NCI-H510A treated with DMSO at 0.1 percent for 48 hours (cell line): ENCODE measurements at regions not wholly inside any gene's neighbourhood (a gene's known extent, or its start where the extent isn't known, plus 50 kb on each side); places are given as distances from the start of the nearest gene placed in this dataset.
"Not testable (repeated sequence)": the region's sequence is repeated elsewhere in the genome, so short reads cannot be mapped to it uniquely, and the experiment has no call there.

Source experiments
- DNase-seq: peaks from one replicate; lab custom pipeline; 2025; lab: John Stamatoyannopoulos, UW

DNA sequence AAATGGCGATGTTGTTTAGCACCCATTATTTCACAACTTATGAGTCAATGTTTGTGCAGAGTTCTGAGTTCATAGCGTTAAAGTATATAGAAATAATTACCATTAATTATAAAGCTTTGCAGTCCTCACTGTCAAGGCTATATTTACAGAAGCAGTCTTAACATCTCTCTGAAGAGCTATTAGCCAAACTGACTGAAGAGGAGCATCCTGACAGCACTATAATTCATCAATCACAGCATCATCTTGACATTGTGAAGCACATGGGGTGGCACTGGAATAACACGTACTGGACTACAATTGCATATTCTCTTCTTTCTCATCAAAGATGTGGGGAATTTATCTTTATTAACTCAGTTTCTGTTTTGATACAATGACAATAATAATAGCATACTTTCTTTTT lies 260.6 kb upstream of the MME start:
- DNase-seq, result no peak

GRCh38 chr3:154818676-154819255 lies 261.4 kb upstream of the MME start:
- no peak for DNase-seq

DNA sequence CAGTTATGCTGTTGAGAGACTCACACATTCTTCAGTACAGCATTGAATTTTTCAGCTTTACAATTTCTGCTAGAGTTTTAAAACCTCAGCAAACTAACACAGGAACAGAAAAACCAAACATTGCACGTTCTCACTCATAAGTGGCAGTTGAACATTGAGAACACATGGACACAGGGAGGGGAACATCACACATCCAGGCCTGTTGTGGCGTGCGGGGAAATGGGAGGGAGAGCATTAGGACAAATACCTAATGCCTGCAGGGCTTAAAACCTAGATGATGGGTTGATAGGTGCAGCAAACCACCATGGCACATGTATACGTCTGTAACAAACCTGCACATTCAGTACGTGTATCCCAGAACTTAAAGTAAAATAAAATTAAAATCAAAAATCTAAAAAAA lies 270.1 kb upstream of the MME start:
- DNase-seq, result not testable (repeated sequence)

DNA sequence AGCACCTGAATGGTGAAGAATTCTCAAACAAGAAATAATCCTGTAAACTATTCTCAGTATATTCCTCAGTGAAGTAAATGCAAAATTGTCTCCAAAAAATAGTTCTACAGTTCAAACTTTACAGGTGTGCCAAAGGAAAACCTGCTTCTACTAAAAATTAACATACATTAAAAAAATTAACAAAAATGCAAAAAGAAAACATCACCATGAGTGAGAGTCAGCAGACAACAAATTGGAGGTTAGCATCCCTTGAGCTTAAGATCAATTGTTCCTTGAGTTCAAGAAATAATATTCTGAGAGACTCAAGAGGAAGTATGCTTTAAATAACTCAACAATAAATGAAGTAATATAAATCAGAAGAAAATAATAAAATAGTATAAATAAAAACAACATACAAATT lies 278.4 kb upstream of the MME start:
- DNase-seq, result no peak

DNA sequence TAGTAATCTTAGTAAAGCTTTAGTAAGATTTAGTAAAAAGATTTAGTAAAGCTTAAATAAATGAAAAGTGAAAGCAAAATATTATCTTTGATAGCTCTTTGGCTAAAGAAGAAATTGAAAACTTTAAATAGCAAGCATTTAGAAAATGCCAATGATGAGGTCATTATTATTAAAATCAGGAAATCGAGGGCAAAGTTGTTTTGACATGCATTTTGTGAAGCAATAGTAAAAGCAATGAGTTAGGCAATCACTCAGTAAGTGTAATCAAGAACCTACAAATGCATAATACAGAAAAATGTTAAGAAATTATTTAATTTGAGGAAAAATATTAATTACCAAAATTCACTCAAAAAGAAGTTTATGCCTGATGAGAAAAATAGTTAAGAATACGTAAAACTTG lies 280.3 kb upstream of the MME start:
- no peak for DNase-seq

DNA sequence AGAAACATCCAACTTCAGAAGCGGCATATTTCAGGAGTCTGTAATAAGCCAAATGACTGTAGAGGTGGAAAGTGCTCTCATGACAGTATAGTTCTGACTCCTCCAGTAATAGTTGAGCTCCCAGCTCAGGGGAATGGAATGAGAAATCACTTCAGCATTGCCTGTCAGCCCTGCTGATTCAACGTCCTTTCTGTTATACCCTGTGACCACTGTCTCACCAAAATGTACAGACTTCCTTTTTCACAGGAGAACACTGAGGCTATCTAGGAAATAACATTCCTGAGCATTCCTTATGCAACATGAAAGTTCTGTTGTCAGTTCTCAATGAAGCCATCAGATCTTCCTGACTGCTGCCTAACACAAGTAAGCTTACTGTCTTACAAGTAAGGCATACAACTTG lies 284.5 kb upstream of the MME start:
- DNase-seq, result no peak

GRCh38 chr3:154794814-154795445 lies 285.2 kb upstream of the MME start:
- no peak for DNase-seq

DNA sequence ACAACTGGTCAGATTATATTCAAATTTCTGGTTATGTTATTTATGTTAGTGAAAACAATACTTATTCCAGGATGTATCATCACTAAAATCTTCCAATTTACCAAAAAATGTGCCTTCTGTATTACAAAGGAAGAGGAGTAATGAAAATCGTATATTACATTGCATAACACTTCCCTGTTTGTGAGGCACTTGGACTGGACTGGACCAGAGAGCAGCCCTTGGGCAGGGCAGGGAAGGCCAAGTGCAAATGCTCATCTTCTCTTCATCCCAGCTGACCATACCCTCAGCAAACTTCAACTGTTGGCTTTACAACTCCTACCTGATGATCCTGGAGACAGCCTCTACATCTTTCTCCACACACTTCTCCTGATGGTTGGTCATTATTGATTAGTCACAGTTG lies 285.7 kb upstream of the MME start:
- no peak for DNase-seq

- DNase-seq, result no peak
These were observed 287.3 kb upstream of the MME start for GRCh38 chr3:154792828-154793227.

- DNase-seq, result no peak
These were observed 288.5 kb upstream of the MME start for GRCh38 chr3:154791611-154792010.

- no peak for DNase-seq
These were observed 293.4 kb upstream of the MME start for GRCh38 chr3:154786724-154787123.

DNA sequence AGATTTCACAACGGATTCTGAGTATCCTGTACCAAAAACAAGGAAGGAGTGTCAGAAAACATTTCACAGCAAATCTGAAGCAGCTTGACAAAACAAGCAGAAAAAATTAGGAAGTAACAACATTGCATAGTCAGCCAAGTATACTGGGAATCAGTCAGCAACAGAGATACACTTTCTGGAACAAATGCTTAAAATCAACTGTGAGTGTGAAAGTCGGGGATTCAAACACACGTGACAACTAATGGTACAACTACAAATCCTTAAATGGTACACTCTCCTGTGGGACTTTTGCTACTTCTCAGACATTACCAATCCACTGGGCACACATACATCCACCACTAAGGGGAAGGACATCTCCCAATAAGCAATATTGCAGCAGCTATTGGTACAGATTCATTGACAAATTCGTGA lies 296.6 kb upstream of the MME start:
- no peak for DNase-seq

DNA sequence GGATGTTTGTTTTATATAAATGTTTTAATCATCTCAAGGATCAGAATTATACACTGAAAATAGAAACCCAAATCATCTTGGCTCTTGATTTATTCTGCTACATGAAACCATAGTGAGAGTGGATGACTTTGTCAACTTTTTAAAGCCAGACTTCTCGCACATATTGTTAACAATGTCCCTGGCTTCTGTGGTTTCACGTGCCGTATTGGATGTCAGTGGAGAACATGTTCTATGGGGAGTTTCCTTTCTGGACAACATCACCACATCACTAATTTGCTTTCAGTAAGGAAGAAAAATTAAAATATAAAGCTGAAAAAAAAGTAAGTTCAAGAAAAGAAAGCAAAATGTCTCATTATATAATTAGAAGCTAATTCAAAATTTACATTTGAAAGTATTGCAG lies 297.1 kb upstream of the MME start:
- no peak for DNase-seq

DNA sequence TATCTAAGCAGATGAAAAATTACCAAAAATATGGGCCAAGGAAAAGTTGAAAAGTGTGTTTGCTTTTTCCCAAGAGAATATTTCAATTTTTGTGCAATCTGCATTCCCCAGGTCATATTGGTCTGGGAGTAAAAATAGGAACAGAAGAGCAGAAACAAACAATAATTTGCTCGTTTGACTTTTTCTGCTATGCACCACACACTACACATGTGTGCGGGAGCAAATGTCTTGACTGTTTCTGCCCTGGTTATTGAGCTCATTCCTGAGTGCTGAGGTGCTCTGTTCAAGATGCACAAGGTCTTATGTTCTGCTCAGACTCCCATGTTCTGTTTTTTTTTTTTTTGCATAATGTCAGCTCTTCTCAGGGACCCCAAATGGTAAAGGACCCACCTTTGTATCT lies 298.0 kb upstream of the MME start:
- no peak for DNase-seq

DNA sequence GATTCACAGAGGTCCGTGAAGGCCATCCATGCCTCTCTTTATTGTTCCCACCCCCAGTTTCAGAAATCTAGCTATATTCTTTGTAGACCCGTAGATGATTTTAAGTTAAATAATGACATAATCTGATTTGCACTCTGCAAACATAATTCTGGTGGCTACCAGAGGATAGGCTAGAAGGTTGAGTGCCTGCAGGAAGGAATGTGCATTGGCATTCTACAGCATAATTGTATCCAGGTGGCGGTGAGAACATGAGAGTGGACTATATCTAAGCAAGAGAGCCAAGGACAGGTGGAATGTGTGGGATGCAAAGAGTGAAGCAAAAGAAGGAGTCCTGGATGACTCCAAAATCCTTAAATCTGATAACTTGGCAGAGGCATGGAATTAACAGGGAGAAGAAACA lies 298.5 kb upstream of the MME start:
- DNase-seq, result no peak

DNA sequence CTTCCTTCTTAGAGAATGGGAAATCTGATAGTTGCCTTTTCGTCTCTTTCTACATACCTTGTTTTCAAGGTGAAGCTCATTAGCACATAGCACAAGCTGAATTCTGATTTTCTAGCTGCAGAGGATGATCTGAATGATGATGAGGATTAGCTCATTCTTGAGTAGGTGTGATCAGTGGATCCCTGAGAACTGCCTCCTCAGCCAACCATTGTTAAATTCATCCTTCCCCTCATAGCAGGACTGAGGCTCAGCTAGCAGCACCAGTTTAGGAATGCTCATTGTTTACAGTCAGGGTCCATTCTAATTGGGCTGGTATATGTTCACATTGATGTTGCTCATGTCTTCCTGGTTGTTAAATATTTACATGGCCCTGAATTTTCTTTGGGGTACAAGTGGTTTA lies 299.9 kb upstream of the MME start:
- DNase-seq, result no peak

DNA sequence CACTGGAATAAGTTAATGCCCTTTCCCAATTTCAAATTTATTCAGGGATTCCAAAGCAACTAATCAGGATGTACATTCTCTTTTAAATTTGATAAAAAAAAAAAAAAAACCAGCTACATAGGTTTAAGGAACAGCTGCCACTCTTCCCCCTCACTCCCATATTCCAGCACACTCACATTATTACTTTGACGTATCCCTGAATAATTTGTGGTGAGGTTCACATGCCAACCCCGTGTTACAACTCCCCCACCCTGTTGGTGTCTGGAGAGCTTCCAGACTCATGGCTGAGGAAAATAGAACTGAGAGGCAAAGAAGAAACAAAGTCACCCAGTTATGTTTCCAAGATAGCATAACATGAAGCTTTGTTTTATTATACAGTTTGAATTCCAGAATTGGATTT lies 300.5 kb upstream of the MME start:
- no peak for DNase-seq

GRCh38 chr3:154778057-154778456 lies 302.1 kb upstream of the MME start:
- DNase-seq, result no peak

- no peak for DNase-seq
These were observed 303.4 kb upstream of the MME start for GRCh38 chr3:154776549-154777225.

DNA sequence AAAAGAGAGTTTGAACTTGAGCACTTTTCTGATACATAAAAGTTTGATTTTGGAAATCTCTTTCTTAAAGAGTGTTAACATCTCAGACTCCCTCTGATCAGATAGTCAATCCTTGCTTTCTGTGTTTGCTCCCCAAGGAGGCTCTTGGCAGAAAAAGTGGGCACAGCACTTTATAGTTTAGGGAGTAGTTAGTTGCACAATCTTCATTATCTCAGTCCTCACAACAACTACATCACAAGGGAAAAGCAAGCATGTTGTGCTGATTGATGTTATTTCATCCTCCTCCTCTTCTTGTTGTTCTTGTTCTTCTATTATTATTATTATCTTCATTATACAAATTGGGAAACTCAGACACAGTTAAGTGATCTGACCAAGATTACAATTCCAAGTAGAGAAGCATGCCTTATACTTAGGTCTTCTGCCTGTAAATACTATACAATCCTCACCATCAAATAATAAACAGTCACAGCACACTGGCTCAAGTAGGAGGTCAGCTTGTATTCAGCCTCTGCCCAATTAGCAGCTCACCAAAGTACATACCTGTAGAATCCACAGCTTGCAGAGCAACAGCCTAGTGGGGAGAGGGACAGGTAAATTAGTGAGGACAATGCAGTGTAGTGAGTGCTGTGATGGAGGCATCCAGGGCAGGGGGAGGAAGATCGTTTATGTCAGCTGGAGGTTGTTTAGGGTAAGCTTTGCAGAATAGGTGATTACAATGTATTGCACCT lies 304.1 kb upstream of the MME start:
- DNase-seq, result no peak

DNA sequence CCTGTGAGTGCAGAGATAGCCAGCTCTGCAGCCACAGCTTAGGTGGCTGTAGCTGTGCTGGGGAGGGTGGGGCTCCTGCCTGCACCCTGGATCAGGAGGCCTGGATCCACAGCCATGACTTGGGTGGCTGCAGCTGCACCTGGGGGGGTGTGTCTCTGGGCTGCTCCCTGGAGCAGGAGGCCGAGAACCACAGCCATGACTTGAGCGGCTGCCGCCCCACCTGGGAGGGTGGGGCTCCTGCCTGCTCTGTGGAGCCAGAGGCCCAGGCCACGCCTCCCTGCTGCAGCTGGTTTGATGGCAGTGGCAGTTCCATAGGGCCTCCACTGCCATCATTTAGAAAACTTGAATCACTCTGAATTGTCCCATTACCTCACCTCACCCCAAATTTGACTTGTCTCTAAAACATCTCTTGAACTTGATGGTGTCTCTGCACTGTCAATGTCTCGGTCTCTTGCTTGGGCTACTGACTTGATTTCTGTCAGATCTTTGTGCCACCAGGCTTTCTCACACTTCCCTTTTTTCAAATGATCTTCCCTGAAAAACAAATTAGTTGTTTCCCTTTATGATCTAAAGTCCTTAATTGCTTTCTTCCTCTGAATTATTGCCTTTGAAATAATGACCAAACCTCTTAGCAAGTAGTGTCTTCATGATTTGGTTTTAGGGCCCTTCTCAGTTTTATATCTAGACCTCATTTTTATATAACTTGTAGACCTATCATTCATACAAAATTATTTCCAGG lies 313.2 kb upstream of the MME start:
- no peak for DNase-seq

DNA sequence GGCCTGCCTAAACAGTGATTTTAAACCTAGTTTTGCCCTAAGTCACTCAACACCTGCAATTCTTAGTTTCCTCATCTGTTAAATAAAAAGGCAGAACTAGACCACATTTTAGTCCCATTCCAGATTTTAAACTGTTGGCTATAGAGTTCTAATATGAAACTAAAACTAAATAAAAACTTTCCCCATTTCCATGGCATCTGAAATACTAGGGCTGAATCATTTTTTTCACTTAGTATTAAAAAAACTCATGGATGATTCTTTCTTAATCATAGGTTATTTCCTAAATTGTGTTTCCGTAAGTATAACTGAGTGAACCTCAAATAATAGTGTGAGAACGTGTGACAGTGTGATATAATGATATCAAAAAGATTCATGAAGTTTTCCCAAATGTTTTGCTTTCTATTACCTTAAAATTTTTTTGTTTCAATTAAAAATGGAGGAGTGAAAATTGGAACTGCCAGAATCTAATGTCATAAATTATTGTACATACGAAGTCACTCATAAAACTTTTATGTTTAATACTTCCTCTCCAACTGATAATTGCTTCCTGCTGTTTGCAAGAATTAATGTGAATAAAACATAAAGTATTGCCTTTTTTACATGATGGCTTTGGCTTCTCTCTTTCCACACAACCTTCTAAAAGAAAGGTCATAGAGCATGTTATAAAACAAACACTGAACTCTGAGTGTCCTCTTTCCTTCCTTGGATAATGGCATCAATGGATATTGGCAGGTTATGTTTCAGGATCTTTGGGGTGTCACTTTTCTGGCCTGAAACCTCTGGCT lies 315.1 kb upstream of the MME start:
- no peak for DNase-seq
